Astrocyte of the cerebellum (primary cell): ENCODE measurements at regions not wholly inside any gene's neighbourhood (a gene's known extent, or its start where the extent isn't known, plus 50 kb on each side); places are given as distances from the start of the nearest gene placed in this dataset.

Experiments
- DNase-seq: peaks from one replicate; pipeline ENCODE4 v3.0.0-alpha.2; 2011; ENCODE audit warnings: low read depth
- H3K4me3 ChIP-seq: 2 replicates; pipeline ENCODE4 v1.5.1; 2011; ENCODE audit warnings: mild to moderate bottlenecking, low read depth, low read length, moderate library complexity
- in situ Hi-C: cut with HindIII; loops from 2 replicates; pipeline ENCODE4 v1.10.0; 2017; ENCODE audit warnings: low sequenced_read_pairs
- TF ChIP-seq, protein P1 (sequence below): IDR thresholded peaks from 2 replicates; pipeline ENCODE4 v1.5.1; 2012; ENCODE audit warnings: low read length, low read depth, moderate library complexity, mild to moderate bottlenecking; ENCODE audit errors: missing control alignments

DNA sequence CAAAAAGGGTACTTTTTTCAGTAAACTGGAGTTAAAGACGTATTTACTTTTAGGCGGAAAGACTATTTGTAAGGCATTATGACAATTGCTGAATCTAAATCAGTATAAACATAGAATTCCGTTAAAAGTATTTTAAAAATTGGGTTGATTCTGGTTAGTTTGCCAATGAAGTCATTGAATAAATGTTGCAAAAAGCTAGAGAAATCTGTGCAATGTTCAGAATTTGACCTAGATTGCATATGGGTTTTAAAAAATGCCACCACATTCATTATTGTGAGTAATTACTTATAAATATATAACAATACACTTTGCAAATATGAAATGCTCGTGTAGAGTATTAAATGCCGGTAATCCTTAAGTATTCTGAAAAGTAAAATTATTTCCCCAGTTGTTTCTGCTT lies 116.5 kb upstream of the EEF1E1 start:
- TF ChIP-seq, protein P1, sequence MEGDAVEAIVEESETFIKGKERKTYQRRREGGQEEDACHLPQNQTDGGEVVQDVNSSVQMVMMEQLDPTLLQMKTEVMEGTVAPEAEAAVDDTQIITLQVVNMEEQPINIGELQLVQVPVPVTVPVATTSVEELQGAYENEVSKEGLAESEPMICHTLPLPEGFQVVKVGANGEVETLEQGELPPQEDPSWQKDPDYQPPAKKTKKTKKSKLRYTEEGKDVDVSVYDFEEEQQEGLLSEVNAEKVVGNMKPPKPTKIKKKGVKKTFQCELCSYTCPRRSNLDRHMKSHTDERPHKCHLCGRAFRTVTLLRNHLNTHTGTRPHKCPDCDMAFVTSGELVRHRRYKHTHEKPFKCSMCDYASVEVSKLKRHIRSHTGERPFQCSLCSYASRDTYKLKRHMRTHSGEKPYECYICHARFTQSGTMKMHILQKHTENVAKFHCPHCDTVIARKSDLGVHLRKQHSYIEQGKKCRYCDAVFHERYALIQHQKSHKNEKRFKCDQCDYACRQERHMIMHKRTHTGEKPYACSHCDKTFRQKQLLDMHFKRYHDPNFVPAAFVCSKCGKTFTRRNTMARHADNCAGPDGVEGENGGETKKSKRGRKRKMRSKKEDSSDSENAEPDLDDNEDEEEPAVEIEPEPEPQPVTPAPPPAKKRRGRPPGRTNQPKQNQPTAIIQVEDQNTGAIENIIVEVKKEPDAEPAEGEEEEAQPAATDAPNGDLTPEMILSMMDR: no peak
- in situ Hi-C loops: no loop called here
- no peak for DNase-seq

DNA sequence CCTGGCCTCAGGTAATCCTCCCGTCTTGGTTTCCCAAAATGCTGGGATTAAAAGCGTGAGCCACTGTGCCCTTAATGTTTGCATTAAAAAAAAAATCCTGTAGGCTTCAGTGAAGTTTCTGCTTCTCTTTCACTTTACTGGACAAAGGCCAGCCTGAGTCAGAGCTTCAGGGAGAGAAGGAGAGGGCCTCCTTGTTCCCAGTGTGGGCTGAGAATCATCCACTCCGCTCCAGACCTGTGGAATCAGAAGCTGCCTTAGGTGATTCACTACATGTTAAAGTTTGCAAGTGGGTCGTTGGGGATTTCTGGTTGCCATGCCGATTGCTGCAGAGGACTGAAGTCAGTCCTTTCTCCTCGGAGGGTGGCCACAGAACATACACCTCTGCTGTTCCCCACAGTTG lies 113.3 kb upstream of the EEF1E1 start:
- TF ChIP-seq, protein P1: no peak
- H3K4me3 ChIP-seq: no peak overlapping the region
- no peak for DNase-seq
- in situ Hi-C loops: no loop called here

More for the DNA sequence above, 116.5 kb upstream of the EEF1E1 start:
- no peak overlapping the region for H3K4me3 ChIP-seq

DNA sequence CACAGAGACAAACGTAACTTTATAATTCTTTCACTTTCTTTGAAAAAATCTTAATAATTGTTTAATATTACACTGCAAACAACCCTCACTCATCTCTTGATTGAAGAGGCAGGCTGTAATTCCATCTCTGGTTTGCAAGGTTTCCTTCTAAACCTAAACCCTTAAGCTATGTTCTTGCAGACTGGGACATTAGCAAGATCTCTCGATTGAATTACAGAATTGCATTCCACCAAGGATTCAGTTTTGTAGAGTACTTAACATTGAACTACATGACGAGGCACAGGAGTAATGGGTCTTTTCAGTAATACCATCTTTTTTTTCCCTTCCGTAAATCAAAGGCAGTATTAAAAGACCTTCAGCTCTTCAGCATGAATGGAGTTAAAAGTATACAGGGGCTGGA lies 111.6 kb upstream of the EEF1E1 start:
- no peak for DNase-seq
- TF ChIP-seq, protein P1: no peak
- in situ Hi-C loops: no loop called here

DNA sequence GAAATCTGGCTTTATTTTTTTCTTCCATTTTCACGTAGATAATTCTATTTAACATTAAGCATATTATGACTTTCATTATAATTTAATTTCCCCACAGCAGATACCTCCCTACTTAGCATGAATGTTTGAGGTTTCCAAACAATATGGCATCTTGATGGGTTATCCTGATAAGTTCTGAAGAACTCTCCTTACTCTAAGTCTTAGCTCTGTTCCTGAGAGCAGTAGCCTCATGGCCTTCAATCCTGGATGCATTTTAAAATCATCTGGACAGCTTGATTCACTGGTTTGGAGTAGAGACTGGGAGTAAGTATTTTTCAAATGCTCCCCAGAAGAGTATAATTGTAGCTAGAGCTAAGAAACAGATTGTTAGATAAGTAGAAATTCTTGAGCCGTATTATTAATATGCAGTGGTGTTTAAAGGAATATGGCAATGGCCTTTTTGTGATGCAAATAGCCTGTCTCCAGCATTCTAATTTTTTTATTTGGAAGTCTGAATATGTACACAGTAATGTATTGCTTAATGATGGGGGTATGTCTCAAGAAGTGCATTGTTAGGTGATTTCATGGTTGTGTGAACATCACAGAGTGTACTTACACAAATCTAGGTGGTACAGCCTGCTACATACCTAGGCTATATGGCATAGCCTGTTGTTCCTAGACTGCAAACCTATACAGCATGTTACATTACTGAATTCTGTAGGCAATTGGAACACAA lies 110.5 kb upstream of the EEF1E1 start:
- DNase-seq: no peak
- in situ Hi-C loops: no loop called here
- TF ChIP-seq, protein P1: no peak
- H3K4me3 ChIP-seq: no peak overlapping the region

More for the DNA sequence above, 111.6 kb upstream of the EEF1E1 start:
- no peak overlapping the region for H3K4me3 ChIP-seq

DNA sequence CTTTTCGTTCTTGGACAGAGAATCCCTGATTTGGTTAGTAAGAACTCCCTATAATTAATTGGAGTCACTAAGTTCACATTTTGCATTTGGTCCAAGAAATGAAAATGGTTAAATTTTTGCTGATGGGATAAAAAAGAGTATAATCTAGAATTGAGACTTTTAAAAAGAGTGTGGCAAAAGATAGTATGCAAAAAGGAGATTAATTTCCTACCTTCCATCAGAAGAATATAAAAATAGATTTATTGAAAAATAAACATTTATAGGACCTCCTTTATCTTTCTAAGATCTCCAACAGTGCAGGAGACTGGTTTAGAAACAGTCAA lies 105.5 kb upstream of the EEF1E1 start:
- TF ChIP-seq, protein P1: no peak
- in situ Hi-C loops: no loop called here

DNA sequence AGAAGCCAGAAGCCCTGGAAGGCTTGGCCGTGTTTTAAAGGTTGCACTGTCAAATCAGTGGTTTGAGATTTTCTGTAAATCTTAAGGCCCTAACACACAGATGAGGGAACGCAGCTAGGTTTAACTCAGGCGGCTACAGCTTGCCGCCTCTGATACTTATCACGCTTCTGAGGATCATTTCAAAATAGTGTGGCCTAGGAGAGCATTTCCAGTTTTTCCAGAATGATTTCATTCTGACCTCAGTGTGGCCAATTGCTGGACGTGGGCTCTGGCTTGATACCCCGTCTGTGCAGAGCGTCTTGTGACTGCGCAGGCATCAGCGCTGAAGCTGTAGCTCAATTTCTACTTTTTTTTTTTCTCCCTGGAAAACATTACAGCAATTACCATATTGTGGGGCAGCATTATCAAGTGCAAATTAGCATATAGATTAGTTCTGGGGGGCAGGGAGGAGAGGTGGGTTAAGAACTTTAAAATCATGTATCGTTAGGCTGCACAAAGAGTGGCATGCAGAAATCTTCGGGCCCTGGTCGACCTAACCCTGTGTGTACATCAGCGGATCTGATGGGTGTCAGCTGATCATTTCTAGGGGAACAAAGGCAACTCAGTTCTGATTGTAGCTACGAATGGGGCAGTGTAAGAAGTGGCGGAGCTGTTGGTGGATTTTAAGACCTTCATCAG lies 105.0 kb upstream of the EEF1E1 start:
- DNase-seq: no peak
- TF ChIP-seq, protein P1: no peak
- H3K4me3 ChIP-seq: no peak overlapping the region
- in situ Hi-C loops: no loop called here

More for the DNA sequence above, 105.5 kb upstream of the EEF1E1 start:
- no peak overlapping the region for H3K4me3 ChIP-seq
- no peak for DNase-seq
